ENCODE measurements at regions not wholly inside any gene's neighbourhood (a gene's known extent, or its start where the extent isn't known, plus 50 kb on each side); places are given as distances from the start of the nearest gene placed in this dataset.
A peak's percentile ranks its signal among the peaks of the same experiment; 100 is the strongest.
"Not testable (repeated sequence)": the region's sequence is repeated elsewhere in the genome, so short reads cannot be mapped to it uniquely, and the experiment has no call there.

GRCh38 chr6:141394125-141394536 lies 738.6 kb upstream of the GJE1 start:
- DNase-seq (ENCODE audit: low spot score) = no peak

- DNase-seq (ENCODE audit: low spot score) = no peak
Measured at GRCh38 chr6:141393405-141394124, 739.2 kb upstream of the GJE1 start.

GRCh38 chr6:141391135-141391534 lies 741.6 kb upstream of the GJE1 start:
- DNase-seq (ENCODE audit: low spot score) = not testable (repeated sequence)

- DNase-seq (ENCODE audit: low spot score) = no peak
Measured at GRCh38 chr6:141388666-141389065, 744.1 kb upstream of the GJE1 start.

GRCh38 chr6:141370438-141370837 lies 762.3 kb upstream of the GJE1 start:
- no peak for DNase-seq (ENCODE audit: low spot score)

- DNase-seq (ENCODE audit: low spot score) = not testable (repeated sequence)
Measured at GRCh38 chr6:141366796-141367195, 765.9 kb upstream of the GJE1 start.

GRCh38 chr6:141364694-141365093 lies 768.0 kb upstream of the GJE1 start:
- no peak for DNase-seq (ENCODE audit: low spot score)

- no peak for DNase-seq (ENCODE audit: low spot score)
Measured at GRCh38 chr6:141364232-141364631, 768.5 kb upstream of the GJE1 start.

- no peak for DNase-seq (ENCODE audit: low spot score)
Measured at GRCh38 chr6:141361559-141361958, 771.2 kb upstream of the GJE1 start.

- no peak for DNase-seq (ENCODE audit: low spot score)
Measured at GRCh38 chr6:141359953-141360352, 772.8 kb upstream of the GJE1 start.

- DNase-seq (ENCODE audit: low spot score) = no peak
Measured at GRCh38 chr6:141354191-141354955, 778.4 kb upstream of the GJE1 start.

GRCh38 chr6:141351721-141352120 lies 781.0 kb upstream of the GJE1 start:
- DNase-seq (ENCODE audit: low spot score) = no peak

GRCh38 chr6:141349710-141350109 lies 783.0 kb upstream of the GJE1 start:
- no peak for DNase-seq (ENCODE audit: low spot score)

- no peak for DNase-seq (ENCODE audit: low spot score)
Measured at GRCh38 chr6:141347906-141348492, 784.7 kb upstream of the GJE1 start.

- DNase-seq (ENCODE audit: low spot score) = no peak
Measured at GRCh38 chr6:141347086-141347485, 785.6 kb upstream of the GJE1 start.

- no peak for DNase-seq (ENCODE audit: low spot score)
Measured at GRCh38 chr6:141346535-141346934, 786.2 kb upstream of the GJE1 start.

- DNase-seq (ENCODE audit: low spot score) = no peak
Measured at GRCh38 chr6:141337191-141337590, 795.5 kb upstream of the GJE1 start.

- no peak for DNase-seq (ENCODE audit: low spot score)
Measured at GRCh38 chr6:141335477-141336273, 797.0 kb upstream of the GJE1 start.

GRCh38 chr6:141326925-141327324 lies 805.8 kb upstream of the GJE1 start:
- DNase-seq (ENCODE audit: low spot score) = no peak

- peak; percentile 97 for DNase-seq (ENCODE audit: low spot score)
Measured at GRCh38 chr6:141326426-141326825, 806.3 kb upstream of the GJE1 start.

GRCh38 chr6:141321493-141322347 lies 811.0 kb upstream of the GJE1 start:
- DNase-seq (ENCODE audit: low spot score) = no peak

Measured in kidney capillary endothelial cell (primary cell).